GM18505 (cell line): ENCODE measurements at regions not wholly inside any gene's neighbourhood (a gene's known extent, or its start where the extent isn't known, plus 50 kb on each side); places are given as distances from the start of the nearest gene placed in this dataset.

ENCODE experiments used
- ATAC-seq: cut with Tn5 transposase; IDR thresholded peaks from one replicate; pipeline ENCODE4 v1.9.1; 2021; ENCODE audit not compliant: unreplicated experiment
- POLR2A ChIP-seq: IDR thresholded peaks from 4 replicates; pipeline ENCODE4 v1.6.1; 2011; ENCODE audit warnings: borderline replicate concordance; ENCODE audit not compliant: insufficient read depth, insufficient read length; ENCODE audit errors: extremely low read depth

DNA sequence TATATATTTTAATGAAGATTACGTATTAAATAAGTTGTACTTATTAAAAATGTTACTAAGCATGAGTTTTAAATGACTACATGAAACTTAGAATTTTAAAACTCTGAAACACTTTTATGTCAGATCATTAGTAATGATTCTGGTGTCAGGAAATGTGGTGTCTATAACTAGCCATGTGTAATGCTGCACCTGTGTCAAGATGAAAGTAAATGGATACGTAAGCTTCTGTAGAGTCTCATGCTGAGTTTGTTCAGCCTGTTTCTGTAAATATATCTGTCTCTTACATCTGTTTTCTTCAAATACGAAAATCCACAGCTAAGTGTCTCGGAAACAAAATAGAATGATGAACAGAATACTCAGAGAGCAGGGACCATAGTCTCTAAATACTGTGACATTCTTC is 278.0 kb upstream of the SMC2 start:
- ATAC-seq, result no peak
- TF ChIP-seq POLR2A, result no peak

DNA sequence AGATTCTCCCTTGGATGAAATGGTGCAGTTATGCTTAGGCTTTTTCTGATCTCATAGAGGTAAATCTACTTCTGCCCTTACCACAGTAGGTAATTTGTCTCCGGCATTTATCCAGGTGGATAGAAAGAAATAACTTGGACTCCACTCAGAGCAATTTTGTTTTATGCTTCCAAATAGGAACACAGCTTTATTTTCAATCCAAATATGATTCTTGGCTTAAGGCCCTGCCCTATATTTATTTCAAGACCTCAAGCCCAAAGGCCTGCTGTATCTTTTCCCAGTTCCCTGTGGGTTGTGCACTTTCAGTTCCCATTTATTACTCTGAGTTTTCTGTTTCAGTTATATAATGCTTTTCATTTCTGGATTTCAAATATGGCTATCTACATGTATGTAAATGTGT is 274.2 kb upstream of the SMC2 start:
- no peak for TF ChIP-seq POLR2A
- ATAC-seq, result no peak

DNA sequence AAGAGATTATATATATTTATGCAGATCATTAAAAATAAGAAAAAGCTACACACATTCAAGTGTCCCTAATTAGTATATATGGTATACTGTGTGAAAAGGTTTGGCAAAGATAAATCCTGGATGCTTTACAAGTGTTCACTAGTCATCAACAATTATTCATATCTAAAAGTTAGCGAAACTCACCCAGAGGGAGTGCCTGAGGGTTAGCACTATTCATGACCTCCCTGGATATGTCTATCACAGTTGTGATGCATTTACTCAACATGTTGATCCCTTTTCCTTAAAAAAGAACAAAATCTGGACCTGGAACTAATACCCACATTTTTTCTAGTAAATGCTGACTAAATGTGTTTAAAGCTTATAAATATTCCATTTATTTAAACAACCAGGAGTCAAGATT is 273.0 kb upstream of the SMC2 start:
- TF ChIP-seq POLR2A, result no peak
- ATAC-seq, result no peak

DNA sequence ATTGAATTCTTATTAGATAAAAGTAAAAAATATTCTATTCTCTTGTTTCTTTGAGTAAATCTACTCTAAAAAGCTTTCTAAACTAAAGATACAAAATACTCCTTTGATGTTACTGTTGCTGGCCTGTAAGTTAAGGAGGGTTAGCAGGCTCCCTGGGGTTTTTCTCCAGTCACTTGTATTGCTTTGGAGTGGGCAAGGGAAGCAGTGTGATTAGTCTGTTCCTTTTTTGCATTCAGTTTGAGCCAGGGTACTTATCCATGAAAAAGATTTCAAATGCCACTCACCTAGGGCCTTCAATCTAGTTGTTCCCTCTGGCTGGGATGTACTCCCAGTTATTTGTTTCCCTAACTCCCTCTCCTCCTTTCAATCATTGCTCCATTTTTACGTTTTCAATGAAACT is 256.2 kb upstream of the SMC2 start:
- no peak for ATAC-seq
- no peak for TF ChIP-seq POLR2A

DNA sequence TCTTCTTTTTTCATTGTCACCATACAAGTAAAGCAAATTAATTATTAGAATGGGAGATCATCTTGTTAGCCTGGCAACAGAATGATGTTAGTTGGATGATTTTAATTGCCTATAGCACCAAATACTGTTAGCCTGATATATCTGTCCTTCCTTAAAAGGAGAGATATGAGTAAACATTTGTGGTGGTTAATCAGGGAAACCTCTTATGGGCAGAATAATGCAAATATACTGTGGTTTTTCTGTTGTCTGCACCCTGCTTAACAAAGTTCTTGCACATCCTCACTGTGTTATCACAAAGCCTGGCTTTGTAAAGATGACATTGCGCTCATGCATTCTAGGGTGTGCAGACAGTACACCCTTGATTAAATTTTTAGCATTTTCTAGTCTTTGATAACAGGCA is 254.9 kb upstream of the SMC2 start:
- no peak for TF ChIP-seq POLR2A
- no peak for ATAC-seq

- no peak for ATAC-seq
- TF ChIP-seq POLR2A, result no peak
Measured at GRCh38 chr9:103867886-103868285, 226.2 kb upstream of the SMC2 start.

DNA sequence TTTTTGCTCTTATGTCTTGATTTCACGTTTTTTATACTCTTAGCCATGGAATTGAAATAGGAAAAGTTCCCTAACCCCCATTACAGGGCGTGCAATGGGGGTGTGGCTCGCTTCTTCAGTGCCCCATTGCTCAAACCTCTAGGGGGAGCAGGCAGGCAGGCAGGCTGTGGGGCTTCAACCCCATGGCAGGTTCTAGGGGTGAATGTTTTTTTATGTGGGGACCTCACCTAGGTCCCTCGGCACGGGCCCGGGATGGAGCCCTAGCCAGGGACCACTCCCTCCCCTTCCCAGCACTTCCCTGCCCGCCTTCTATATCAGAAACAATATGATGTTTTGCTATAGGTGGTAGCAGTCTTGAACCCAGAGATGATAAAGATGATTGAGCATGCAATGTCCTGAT is 221.3 kb upstream of the SMC2 start:
- no peak for TF ChIP-seq POLR2A
- no peak for ATAC-seq

- ATAC-seq, result no peak
Measured at GRCh38 chr9:103881419-103881818, 212.7 kb upstream of the SMC2 start.

GRCh38 chr9:103889989-103890388 is 204.1 kb upstream of the SMC2 start:
- no peak for TF ChIP-seq POLR2A
- no peak for ATAC-seq

More at GRCh38 chr9:103881419-103881818, 212.7 kb upstream of the SMC2 start:
- TF ChIP-seq POLR2A, result no peak

- no peak for ATAC-seq
- no peak for TF ChIP-seq POLR2A
Measured at GRCh38 chr9:103894184-103894583, 199.9 kb upstream of the SMC2 start.

DNA sequence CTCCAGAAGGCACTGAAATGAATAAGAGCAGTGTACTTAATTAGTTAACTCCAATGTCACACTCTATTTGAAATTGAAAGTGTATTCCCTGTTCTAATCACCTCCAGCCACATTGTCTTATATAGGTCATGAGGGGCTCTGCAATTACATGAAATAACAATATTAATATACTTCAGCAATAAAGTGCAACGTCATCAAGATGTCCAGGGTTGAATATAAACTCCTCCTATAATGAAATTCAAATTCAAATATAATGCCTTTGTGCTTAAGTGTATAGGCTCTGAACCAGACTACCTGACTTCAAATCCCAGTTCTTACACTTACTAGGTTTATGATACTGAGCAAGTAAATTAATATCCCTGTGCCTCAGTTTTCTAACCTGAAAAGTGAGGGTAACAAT is 195.6 kb upstream of the SMC2 start:
- no peak for TF ChIP-seq POLR2A
- no peak for ATAC-seq

DNA sequence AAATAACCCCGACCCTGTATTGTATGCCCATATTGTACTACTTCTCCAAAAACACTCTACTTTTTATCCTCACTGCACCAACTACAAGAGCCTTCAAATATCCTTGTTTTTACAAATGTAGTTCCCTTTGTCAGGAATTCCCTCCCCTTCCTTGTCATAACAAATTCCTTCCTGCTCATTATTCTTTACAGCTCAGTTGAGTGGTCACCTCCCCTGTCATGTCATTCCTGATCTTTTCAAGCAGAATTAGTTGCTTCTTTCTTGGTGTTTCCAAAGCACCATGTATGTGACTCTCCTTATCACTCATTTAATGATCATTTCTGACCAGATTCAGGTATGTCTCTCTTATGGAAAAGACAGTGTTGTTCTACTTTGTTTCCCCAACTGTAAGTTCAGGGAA is 194.2 kb upstream of the SMC2 start:
- TF ChIP-seq POLR2A, result no peak

DNA sequence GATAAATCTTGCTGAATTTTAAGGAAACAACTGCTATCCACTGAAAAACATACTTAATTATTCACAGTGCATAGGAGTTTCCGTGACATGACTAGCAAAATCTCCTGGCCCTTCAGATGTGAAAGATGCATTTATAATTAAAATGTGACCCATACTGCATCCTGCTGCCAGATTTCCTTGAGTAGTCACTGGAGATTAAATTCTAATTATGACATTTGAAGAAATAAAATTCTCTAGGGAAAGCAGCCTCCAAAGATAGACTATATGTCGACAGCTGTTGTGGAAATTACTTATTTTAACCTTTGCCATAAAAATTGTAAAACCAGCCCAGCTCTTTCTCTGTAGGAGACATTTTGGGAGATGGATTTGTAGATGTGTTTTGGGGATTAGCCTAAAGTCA is 193.6 kb upstream of the SMC2 start:
- no peak for TF ChIP-seq POLR2A
- no peak for ATAC-seq

More for the DNA sequence above, 194.2 kb upstream of the SMC2 start:
- no peak for ATAC-seq

- ATAC-seq, result no peak
- TF ChIP-seq POLR2A, result no peak
Measured at GRCh38 chr9:103902263-103902662, 191.8 kb upstream of the SMC2 start.

- ATAC-seq, result no peak
- TF ChIP-seq POLR2A, result no peak
Measured at GRCh38 chr9:103904242-103904641, 189.9 kb upstream of the SMC2 start.
